Esophagus squamous epithelium (tissue), 5 donors: ENCODE measurements at regions not wholly inside any gene's neighbourhood (a gene's known extent, or its start where the extent isn't known, plus 50 kb on each side); places are given as distances from the start of the nearest gene placed in this dataset.
"Not testable (repeated sequence)": the region's sequence is repeated elsewhere in the genome, so short reads cannot be mapped to it uniquely, and the experiment has no call there.

ENCODE experiments used
- DNase-seq: peaks from one replicate; lab custom pipeline; 2025; lab: John Stamatoyannopoulos, UW
- H3K27ac ChIP-seq, 4 donors: fragments of 200-600 bp; sonication (generic); one replicate each; pipeline ENCODE4 v1.5.1; 2016 to 2019; ENCODE audit warnings: mild to moderate bottlenecking in 1 of 4
- H3K27me3 ChIP-seq, 4 donors: fragments of 200-600 bp; sonication (generic); 1 replicate in 3 of 4; 2 replicates in 1 of 4; pipeline versions ENCODE4 v1.5.1 to v1.6.0; 2017 to 2021; ENCODE audit warnings: antibody characterized with exemption in 1 of 4
- H3K36me3 ChIP-seq, 3 donors: fragments of 200-600 bp; sonication (generic); one replicate each; pipeline ENCODE4 v1.5.1; 2016 to 2019
- H3K4me1 ChIP-seq, 3 donors: fragments of 200-600 bp; sonication (generic); one replicate each; pipeline ENCODE4 v1.5.1; 2017 to 2019
- H3K4me3 ChIP-seq, 4 donors: fragments of 200-600 bp; sonication (generic); 1 replicate in 3 of 4; 2 replicates in 1 of 4; pipeline ENCODE4 v1.5.1; 2016 to 2019; ENCODE audit warnings: mild to moderate bottlenecking in 2 of 4, moderate library complexity in 1 of 4
- H3K9me3 ChIP-seq, 3 donors: fragments of 200-600 bp; sonication (generic); one replicate each; pipeline ENCODE4 v1.5.1; 2016 to 2019
- CTCF ChIP-seq, 6 experiments: fragments of 450-650 bp in 4 of 6; fragments of 200-600 bp in 2 of 6; sonication (generic) in 2 of 6; IDR thresholded peaks; one replicate each; pipeline ENCODE4 v1.5.1; 2016 to 2019; ENCODE audit warnings: antibody characterized with exemption in 6 of 6, mild to moderate bottlenecking in 4 of 6, moderate library complexity in 4 of 6
- POLR2A ChIP-seq, 4 donors: fragments of 450-650 bp; IDR thresholded peaks; one replicate each; pipeline ENCODE4 v1.6.1; 2017; ENCODE audit warnings: antibody characterized with exemption in 4 of 4, mild to moderate bottlenecking in 4 of 4, moderate library complexity in 3 of 4
- WGBS, 2 donors: methylation state at CpG; one replicate each; pipeline ENCODE4 v1.1.5; 2018; 5-methylcytosine and 5-hydroxymethylcytosine counted together
- intact Hi-C: fragments of 100-400 bp; cut with DNase I; formaldehyde crosslinking; loops from one replicate; pipeline ENCODE4 v1.15.0; 2022
- donor health status: DM: yes; HTN: yes; CAD: no.

- intact Hi-C loops: no loop called here
- H3K36me3 ChIP-seq: no peaks in the 10 kb centered on the region
- 15 to 21% methylated on average over 3 to 4 of the region's 4 CpGs for WGBS, 2 donors
- no peaks in the 10 kb centered on the region for H3K27me3 ChIP-seq
- no peak overlapping the region for H3K27ac ChIP-seq
- H3K9me3 ChIP-seq: no peaks in the 10 kb centered on the region
- no peak for DNase-seq
- peaks cover 0 to 5% (median 0%) of the 10 kb centered on the region in 3 donors for H3K4me1 ChIP-seq
- TF ChIP-seq POLR2A (IDR thresholded peaks at IDR 0.05) (no peak), CTCF (IDR thresholded peaks at IDR 0.05) (peak in 5 of 6 experiments; percentile 78 to 88 (median 80))
- no peak overlapping the region for H3K4me3 ChIP-seq
Observed at GRCh38 chr5:69007726-69008368, 86.0 kb upstream of the SLC30A5 start.

GRCh38 chr5:69010476-69010875 lies 83.3 kb upstream of the SLC30A5 start:
- intact Hi-C loops: no loop called here
- peaks cover 0 to 5% (median 0%) of the 10 kb centered on the region in 3 donors for H3K4me1 ChIP-seq
- no peak overlapping the region for H3K27ac ChIP-seq
- H3K27me3 ChIP-seq: no peaks in the 10 kb centered on the region
- TF ChIP-seq POLR2A (IDR thresholded peaks at IDR 0.05) (no peak), CTCF (IDR thresholded peaks at IDR 0.05) (no peak)
- 69 to 81% methylated on average over 4 of the region's 4 CpGs for WGBS, 2 donors
- H3K4me3 ChIP-seq: no peak overlapping the region
- no peak for DNase-seq
- no peaks in the 10 kb centered on the region for H3K9me3 ChIP-seq
- no peaks in the 10 kb centered on the region for H3K36me3 ChIP-seq

GRCh38 chr5:69011910-69012309 lies 81.9 kb upstream of the SLC30A5 start:
- Histone ChIP-seq H3K27me3 (no peaks in the 10 kb centered on the region), H3K9me3 (no peaks in the 10 kb centered on the region), H3K4me1 (peaks cover 0 to 3% (median 0%) of the 10 kb centered on the region in 3 donors), H3K27ac (no peak overlapping the region), H3K36me3 (no peaks in the 10 kb centered on the region), H3K4me3 (no peak overlapping the region)
- WGBS, 2 donors: 57 to 67% methylated on average over 5 of the region's 5 CpGs
- intact Hi-C loops: no loop called here
- no peak for DNase-seq
- TF ChIP-seq POLR2A (IDR thresholded peaks at IDR 0.05) (no peak), CTCF (IDR thresholded peaks at IDR 0.05) (no peak)

GRCh38 chr5:69013481-69013880 lies 80.3 kb upstream of the SLC30A5 start:
- Histone ChIP-seq H3K27ac (no peak overlapping the region), H3K27me3 (no peaks in the 10 kb centered on the region), H3K9me3 (no peaks in the 10 kb centered on the region), H3K36me3 (no peaks in the 10 kb centered on the region), H3K4me1 (no peaks in the 10 kb centered on the region), H3K4me3 (no peak overlapping the region)
- WGBS, 2 donors: 89 to 95% methylated on average over 2 of the region's 2 CpGs
- no peak for DNase-seq
- TF ChIP-seq POLR2A (IDR thresholded peaks at IDR 0.05) (no peak), CTCF (IDR thresholded peaks at IDR 0.05) (no peak)
- intact Hi-C loops: no loop called here

GRCh38 chr5:69014007-69014406 lies 79.8 kb upstream of the SLC30A5 start:
- intact Hi-C loops, H3K27me3 ChIP-seq, H3K36me3 ChIP-seq, DNase-seq, H3K4me3 ChIP-seq, H3K4me1 ChIP-seq, H3K9me3 ChIP-seq, H3K27ac ChIP-seq: not testable (repeated sequence)
- 95% methylated on average over 2 of the region's 2 CpGs; no CpG with 5 or more reads in 1 of the 2 donors for WGBS, 2 donors
